HEK293 (cell line): ENCODE measurements at regions not wholly inside any gene's neighbourhood (a gene's known extent, or its start where the extent isn't known, plus 50 kb on each side); places are given as distances from the start of the nearest gene placed in this dataset.

Source experiments
- CTCF ChIA-PET: fragments of 350-600 bp; formaldehyde crosslinking; extraction: SDS; loops from one replicate; lab custom pipeline; 2021; ENCODE audit warnings: antibody characterized with exemption; lab: Yijun Ruan, JAX
- POLR2A ChIA-PET: fragments of 300-600 bp; formaldehyde crosslinking; extraction: SDS; loops from one replicate; lab custom pipeline; 2020; ENCODE audit warnings: antibody characterized with exemption, inconsistent platforms; lab: Yijun Ruan, JAX
- H3K27ac ChIP-seq: fragments of 200-500 bp; sonication (Bioruptor generic); 2 replicates; pipeline ENCODE4 v1.5.1; 2014; ENCODE audit warnings: low read depth, low read length, control low read depth, inconsistent platforms; ENCODE audit errors: extremely low read depth
- H3K36me3 ChIP-seq, 2 experiments: fragments of 200-500 bp in 1 of 2; sonication (Bioruptor generic) in 1 of 2; 1 replicate in 1 of 2; 2 replicates in 1 of 2; pipeline ENCODE4 v1.5.1; 2014 to 2017; ENCODE audit warnings: inconsistent platforms in 2 of 2, low read length in 2 of 2; ENCODE audit not compliant: control insufficient read depth in 2 of 2, insufficient read depth in 1 of 2
- H3K4me1 ChIP-seq: fragments of 200-500 bp; sonication (Bioruptor generic); 2 replicates; pipeline ENCODE4 v1.5.1; 2014; ENCODE audit warnings: mild to moderate bottlenecking, low read length, inconsistent platforms; ENCODE audit not compliant: control insufficient read depth, insufficient read depth
- H3K4me3 ChIP-seq: 2 replicates; pipeline ENCODE4 v1.5.1; 2011; ENCODE audit warnings: low read depth, mild to moderate bottlenecking, control low read depth, low read length, moderate library complexity
- H3K9me3 ChIP-seq: fragments of 200-500 bp; sonication (Bioruptor generic); 2 replicates; pipeline ENCODE4 v1.5.1; 2014; ENCODE audit warnings: low read depth, low read length, inconsistent platforms; ENCODE audit not compliant: control insufficient read depth, insufficient read depth
- HOXA7 ChIP-seq: sonication (generic); formaldehyde crosslinking; IDR thresholded peaks from 2 replicates; pipeline ENCODE4 v1.8.1; 2022; ENCODE audit warnings: missing genetic modification reagents, borderline replicate concordance
- KLF10 ChIP-seq: fragments of 450-650 bp; IDR thresholded peaks from 2 replicates; pipeline ENCODE4 v1.5.1; 2018; ENCODE audit warnings: missing biosample characterization, mild to moderate bottlenecking, missing genetic modification characterization
- ZFHX2 ChIP-seq: fragments of 450-650 bp; formaldehyde crosslinking; conservative IDR thresholded peaks from 2 replicates; pipeline ENCODE4 v1.5.1; 2016; ENCODE audit warnings: missing biosample characterization, missing genetic modification characterization
- ZNF10 ChIP-seq: fragments of 450-650 bp; formaldehyde crosslinking; IDR thresholded peaks from 2 replicates; pipeline ENCODE4 v1.5.1; 2017; ENCODE audit warnings: missing biosample characterization, missing genetic modification characterization
- ZNF114 ChIP-seq: fragments of 450-650 bp; formaldehyde crosslinking; IDR thresholded peaks from 2 replicates; pipeline ENCODE4 v1.5.0; 2017; ENCODE audit warnings: missing biosample characterization, missing genetic modification characterization
- ZNF146 ChIP-seq: fragments of 450-650 bp; formaldehyde crosslinking; IDR thresholded peaks from 2 replicates; pipeline ENCODE4 v1.5.1; 2016; ENCODE audit warnings: missing biosample characterization, missing genetic modification characterization
- ZNF24 ChIP-seq: fragments of 450-650 bp; formaldehyde crosslinking; IDR thresholded peaks from 2 replicates; pipeline ENCODE4 v1.5.1; 2016; ENCODE audit warnings: missing biosample characterization, missing genetic modification characterization
- ZNF341 ChIP-seq: fragments of 450-650 bp; formaldehyde crosslinking; IDR thresholded peaks from 2 replicates; pipeline ENCODE4; 2016; ENCODE audit warnings: low read depth, missing biosample characterization, missing genetic modification characterization
- ZNF391 ChIP-seq: fragments of 450-650 bp; formaldehyde crosslinking; IDR thresholded peaks from 2 replicates; pipeline ENCODE4 v1.5.1; 2016; ENCODE audit warnings: low read depth, missing biosample characterization, missing genetic modification characterization, borderline replicate concordance
- ZNF423 ChIP-seq: fragments of 450-650 bp; formaldehyde crosslinking; IDR thresholded peaks from 2 replicates; pipeline ENCODE4 v1.5.1; 2016; ENCODE audit warnings: missing biosample characterization, missing genetic modification characterization
- ZNF529 ChIP-seq: fragments of 450-650 bp; formaldehyde crosslinking; IDR thresholded peaks from 2 replicates; pipeline ENCODE4 v1.5.1; 2017; ENCODE audit warnings: missing genetic modification characterization, missing biosample characterization; ENCODE audit not compliant: insufficient replicate concordance
- ZNF600 ChIP-seq: fragments of 450-650 bp; formaldehyde crosslinking; IDR thresholded peaks from 2 replicates; pipeline ENCODE4 v1.5.1; 2016; ENCODE audit warnings: missing biosample characterization, missing genetic modification characterization
- ZNF610 ChIP-seq: fragments of 450-650 bp; formaldehyde crosslinking; IDR thresholded peaks from 2 replicates; pipeline ENCODE4 v1.5.1; 2016; ENCODE audit warnings: missing biosample characterization, missing genetic modification characterization, borderline replicate concordance
- ZNF76 ChIP-seq: fragments of 450-650 bp; formaldehyde crosslinking; IDR thresholded peaks from 2 replicates; pipeline ENCODE4; 2016; ENCODE audit warnings: low read depth, missing biosample characterization, missing genetic modification characterization, borderline replicate concordance
- ZNF768 ChIP-seq: fragments of 450-650 bp; formaldehyde crosslinking; IDR thresholded peaks from 2 replicates; pipeline ENCODE4 v1.5.1; 2018; ENCODE audit warnings: missing biosample characterization, mild to moderate bottlenecking, missing genetic modification characterization
- ZNF785 ChIP-seq: fragments of 450-650 bp; formaldehyde crosslinking; IDR thresholded peaks from 2 replicates; pipeline ENCODE4 v1.5.1; 2016; ENCODE audit warnings: missing biosample characterization, missing genetic modification characterization
- ZNF791 ChIP-seq: fragments of 450-650 bp; formaldehyde crosslinking; IDR thresholded peaks from 2 replicates; pipeline ENCODE4 v1.5.1; 2016; ENCODE audit warnings: missing biosample characterization, missing genetic modification characterization
- TF ChIP-seq, protein P1 (sequence below): fragments of 450-650 bp; formaldehyde crosslinking; IDR thresholded peaks from 2 replicates; pipeline ENCODE4 v1.5.1; 2017; ENCODE audit warnings: missing biosample characterization, missing genetic modification characterization
- TF ChIP-seq, protein P2 (sequence below): fragments of 450-650 bp; formaldehyde crosslinking; IDR thresholded peaks from 2 replicates; pipeline ENCODE4 v1.5.1; 2017; ENCODE audit warnings: missing biosample characterization, missing genetic modification characterization
- TF ChIP-seq, protein P3 (sequence below): fragments of 450-650 bp; formaldehyde crosslinking; IDR thresholded peaks from 2 replicates; pipeline ENCODE4 v1.5.1; 2016; ENCODE audit warnings: missing biosample characterization, missing genetic modification characterization, low read depth
- TF ChIP-seq, protein P4 (sequence below): fragments of 450-650 bp; IDR thresholded peaks from 2 replicates; pipeline ENCODE4 v1.5.1; 2018; ENCODE audit warnings: missing biosample characterization, missing genetic modification characterization

DNA sequence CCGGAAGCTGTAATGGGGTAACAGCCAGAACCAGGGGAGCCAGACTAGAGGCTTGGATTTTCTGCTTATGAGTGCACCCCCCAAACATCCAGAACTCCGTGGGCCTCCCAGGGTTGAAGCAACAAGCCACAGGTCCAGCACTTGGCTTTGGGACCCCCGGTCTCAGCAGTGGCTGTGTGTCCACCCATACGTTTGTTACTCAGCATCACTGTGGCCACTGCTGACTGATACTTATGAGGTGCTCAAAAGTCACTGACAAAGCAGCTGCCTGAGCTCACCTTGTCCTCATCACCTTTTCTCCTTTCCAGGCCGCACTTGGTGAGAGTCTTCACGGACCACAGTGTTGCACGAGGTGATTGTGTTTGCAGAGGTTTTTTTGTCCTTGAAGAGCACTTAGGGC lies 145.6 kb upstream of the RFLNA start:
- H3K4me1 ChIP-seq = no peaks in the 10 kb centered on the region
- TF ChIP-seq ZNF768 (no peak), ZNF610 (tag by site-specific recombination) (no peak), ZNF423 (no peak), ZNF76 (tag by site-specific recombination) (no peak), ZNF600 (tag by site-specific recombination) (no peak), ZNF391 (tag by site-specific recombination) (no peak), KLF10 (tag by site-specific recombination) (no peak), ZNF785 (tag by site-specific recombination) (no peak), ZNF146 (tag by site-specific recombination) (no peak), ZNF10 (no peak), ZFHX2 (tag by site-specific recombination) (no peak), HOXA7 (no peak), ZNF791 (tag by site-specific recombination) (no peak)
- TF ChIP-seq, protein P1, sequence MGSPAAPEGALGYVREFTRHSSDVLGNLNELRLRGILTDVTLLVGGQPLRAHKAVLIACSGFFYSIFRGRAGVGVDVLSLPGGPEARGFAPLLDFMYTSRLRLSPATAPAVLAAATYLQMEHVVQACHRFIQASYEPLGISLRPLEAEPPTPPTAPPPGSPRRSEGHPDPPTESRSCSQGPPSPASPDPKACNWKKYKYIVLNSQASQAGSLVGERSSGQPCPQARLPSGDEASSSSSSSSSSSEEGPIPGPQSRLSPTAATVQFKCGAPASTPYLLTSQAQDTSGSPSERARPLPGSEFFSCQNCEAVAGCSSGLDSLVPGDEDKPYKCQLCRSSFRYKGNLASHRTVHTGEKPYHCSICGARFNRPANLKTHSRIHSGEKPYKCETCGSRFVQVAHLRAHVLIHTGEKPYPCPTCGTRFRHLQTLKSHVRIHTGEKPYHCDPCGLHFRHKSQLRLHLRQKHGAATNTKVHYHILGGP (tag by site-specific recombination) = no peak
- TF ChIP-seq, protein P2, sequence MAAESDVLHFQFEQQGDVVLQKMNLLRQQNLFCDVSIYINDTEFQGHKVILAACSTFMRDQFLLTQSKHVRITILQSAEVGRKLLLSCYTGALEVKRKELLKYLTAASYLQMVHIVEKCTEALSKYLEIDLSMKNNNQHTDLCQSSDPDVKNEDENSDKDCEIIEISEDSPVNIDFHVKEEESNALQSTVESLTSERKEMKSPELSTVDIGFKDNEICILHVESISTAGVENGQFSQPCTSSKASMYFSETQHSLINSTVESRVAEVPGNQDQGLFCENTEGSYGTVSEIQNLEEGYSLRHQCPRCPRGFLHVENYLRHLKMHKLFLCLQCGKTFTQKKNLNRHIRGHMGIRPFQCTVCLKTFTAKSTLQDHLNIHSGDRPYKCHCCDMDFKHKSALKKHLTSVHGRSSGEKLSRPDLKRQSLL (tag by site-specific recombination) = no peak
- TF ChIP-seq, all 188 proteins: peak for 0
- ChIA-PET CTCF (no interaction called here), POLR2A (no interaction called here)
- Histone ChIP-seq H3K4me3 (no peak overlapping the region), H3K9me3 (no peaks in the 10 kb centered on the region), H3K36me3 (no peaks in the 10 kb centered on the region), H3K27ac (no peak overlapping the region)

DNA sequence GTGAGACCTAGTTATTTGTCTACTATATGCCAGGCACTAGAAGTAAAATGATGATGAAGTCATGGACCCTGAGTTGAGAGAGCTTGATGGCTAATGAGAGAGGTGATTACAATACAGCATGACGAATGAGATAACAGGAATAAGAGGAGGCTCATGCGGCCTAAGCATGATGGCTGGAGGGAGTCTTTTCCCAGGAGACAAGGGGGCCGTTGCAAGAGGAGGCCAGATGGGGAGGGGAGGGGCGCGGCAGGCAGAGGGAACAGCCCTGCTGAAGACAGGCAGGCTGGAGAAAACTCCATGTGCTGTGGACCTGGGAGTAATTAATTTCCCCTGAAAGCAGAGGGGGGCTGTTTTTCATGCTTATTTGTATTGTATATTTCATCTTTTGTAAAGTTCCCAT lies 144.7 kb upstream of the RFLNA start:
- no peak overlapping the region for H3K4me3 ChIP-seq
- TF ChIP-seq ZNF341 (tag by site-specific recombination) (peak; percentile 70), ZNF391 (tag by site-specific recombination) (no peak), ZNF24 (tag by site-specific recombination) (no peak), ZNF529 (tag by site-specific recombination) (no peak), ZNF114 (tag by site-specific recombination) (no peak)
- TF ChIP-seq, protein P3, sequence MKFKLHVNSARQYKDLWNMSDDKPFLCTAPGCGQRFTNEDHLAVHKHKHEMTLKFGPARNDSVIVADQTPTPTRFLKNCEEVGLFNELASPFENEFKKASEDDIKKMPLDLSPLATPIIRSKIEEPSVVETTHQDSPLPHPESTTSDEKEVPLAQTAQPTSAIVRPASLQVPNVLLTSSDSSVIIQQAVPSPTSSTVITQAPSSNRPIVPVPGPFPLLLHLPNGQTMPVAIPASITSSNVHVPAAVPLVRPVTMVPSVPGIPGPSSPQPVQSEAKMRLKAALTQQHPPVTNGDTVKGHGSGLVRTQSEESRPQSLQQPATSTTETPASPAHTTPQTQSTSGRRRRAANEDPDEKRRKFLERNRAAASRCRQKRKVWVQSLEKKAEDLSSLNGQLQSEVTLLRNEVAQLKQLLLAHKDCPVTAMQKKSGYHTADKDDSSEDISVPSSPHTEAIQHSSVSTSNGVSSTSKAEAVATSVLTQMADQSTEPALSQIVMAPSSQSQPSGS = 0 out of 2 replicates have a peak, but pooled peaks have one; percentile 11
- TF ChIP-seq, protein P4, sequence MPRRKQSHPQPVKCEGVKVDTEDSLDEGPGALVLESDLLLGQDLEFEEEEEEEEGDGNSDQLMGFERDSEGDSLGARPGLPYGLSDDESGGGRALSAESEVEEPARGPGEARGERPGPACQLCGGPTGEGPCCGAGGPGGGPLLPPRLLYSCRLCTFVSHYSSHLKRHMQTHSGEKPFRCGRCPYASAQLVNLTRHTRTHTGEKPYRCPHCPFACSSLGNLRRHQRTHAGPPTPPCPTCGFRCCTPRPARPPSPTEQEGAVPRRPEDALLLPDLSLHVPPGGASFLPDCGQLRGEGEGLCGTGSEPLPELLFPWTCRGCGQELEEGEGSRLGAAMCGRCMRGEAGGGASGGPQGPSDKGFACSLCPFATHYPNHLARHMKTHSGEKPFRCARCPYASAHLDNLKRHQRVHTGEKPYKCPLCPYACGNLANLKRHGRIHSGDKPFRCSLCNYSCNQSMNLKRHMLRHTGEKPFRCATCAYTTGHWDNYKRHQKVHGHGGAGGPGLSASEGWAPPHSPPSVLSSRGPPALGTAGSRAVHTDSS = no peak
- ChIA-PET CTCF (no interaction called here), POLR2A (no interaction called here)
- H3K36me3 ChIP-seq = no peaks in the 10 kb centered on the region
- no peaks in the 10 kb centered on the region for H3K4me1 ChIP-seq
- no peaks in the 10 kb centered on the region for H3K9me3 ChIP-seq
- no peak overlapping the region for H3K27ac ChIP-seq
